Activated T-cell treated with anti-CD3 and anti-CD28 coated beads for 48 hours (primary cell): ENCODE measurements at regions not wholly inside any gene's neighbourhood (a gene's known extent, or its start where the extent isn't known, plus 50 kb on each side); places are given as distances from the start of the nearest gene placed in this dataset.
"Not testable (repeated sequence)": the region's sequence is repeated elsewhere in the genome, so short reads cannot be mapped to it uniquely, and the experiment has no call there.

Source experiments
- DNase-seq: peaks from one replicate; pipeline ENCODE4 v3.0.0-alpha.2; 2020; ENCODE audit warnings: low read depth

DNA sequence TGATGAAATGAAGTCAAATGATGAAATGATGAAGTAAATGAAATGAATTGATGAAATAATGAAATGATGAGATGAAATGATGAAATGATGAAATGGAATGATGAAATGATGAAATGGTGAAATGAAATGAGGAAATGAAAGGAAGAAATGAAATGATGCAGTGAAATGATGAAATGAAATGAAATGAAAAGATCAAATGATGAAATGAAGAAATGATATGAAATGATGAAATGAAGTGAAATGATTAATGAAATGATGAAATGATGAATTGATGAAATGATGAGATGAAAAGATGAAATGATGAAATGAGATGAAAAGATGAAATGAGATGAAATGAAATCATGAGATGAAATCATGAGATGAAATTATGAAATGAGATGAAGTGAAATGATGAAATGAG lies 139.2 kb upstream of the ERV3-1 start:
- DNase-seq = not testable (repeated sequence)

DNA sequence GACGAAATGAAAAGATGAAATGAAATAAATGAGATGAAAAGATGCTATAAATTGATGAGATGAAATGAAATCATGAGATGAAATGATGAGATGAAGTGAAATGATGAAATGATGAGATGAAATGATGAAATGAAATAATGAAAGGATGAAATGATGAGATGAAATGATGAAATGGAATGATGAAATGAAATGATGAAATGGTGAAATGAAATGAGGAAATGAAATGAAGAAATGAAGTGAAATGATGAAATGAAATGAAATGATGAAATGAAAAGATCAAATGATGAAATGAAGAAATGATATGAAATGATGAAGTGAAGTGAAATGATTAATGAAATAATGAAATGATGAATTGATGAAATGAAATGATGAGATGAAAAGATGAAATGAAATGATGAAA lies 138.5 kb upstream of the ERV3-1 start:
- DNase-seq = not testable (repeated sequence)

DNA sequence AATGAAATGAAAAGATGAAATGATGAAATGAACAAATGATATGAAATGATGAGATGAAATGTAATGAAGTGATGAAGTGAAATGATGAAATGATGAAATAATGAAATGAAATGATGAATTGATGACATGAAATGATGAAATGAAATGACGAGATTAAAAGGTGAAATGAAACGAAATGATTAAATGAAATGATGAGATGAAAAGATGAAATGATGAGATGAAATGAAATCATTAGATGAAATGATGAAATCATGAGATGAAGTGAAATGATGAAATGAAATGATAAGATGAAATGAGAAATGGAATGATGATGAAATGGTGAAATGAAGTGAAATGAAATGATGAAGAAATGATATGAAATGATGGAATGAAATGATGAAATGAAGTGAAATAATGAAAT lies 138.1 kb upstream of the ERV3-1 start:
- not testable (repeated sequence) for DNase-seq

DNA sequence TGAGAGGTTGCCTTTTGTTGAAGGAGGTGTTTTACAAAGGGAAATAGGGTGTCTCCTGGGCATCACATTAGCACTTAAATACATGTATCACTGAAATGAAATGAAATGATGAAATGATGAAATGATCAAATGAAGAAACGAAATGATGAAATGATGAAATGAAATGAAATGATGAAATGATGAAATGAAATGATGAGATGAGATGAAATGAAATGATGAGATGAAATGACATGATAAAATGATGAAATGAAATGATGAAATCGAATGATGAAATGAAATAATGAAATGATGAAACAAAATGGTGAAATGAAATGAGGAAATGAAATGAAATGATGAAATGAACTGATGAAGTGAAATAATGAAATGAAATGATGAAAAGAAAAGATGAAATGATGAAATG lies 137.6 kb upstream of the ERV3-1 start:
- not testable (repeated sequence) for DNase-seq

DNA sequence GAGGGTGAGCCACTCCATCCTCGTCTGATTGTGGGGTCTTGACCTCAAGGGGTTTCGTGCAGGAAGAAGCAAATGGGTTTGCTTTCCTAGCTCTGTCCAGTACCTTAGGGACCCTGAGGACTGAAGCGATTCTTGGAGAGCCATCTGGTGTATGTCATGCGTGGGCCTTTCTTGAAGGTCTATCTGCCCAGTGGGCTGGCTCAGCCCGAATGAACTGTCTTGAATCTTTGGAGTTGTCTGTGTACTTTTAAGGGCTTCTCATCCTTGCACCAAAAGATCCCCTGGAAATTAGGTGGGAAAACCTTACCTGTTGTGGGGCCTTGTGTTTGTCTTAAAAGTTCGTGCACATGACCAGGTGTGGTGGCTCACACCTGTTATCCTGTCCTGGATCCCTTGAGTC lies 135.4 kb upstream of the ERV3-1 start:
- not testable (repeated sequence) for DNase-seq

DNA sequence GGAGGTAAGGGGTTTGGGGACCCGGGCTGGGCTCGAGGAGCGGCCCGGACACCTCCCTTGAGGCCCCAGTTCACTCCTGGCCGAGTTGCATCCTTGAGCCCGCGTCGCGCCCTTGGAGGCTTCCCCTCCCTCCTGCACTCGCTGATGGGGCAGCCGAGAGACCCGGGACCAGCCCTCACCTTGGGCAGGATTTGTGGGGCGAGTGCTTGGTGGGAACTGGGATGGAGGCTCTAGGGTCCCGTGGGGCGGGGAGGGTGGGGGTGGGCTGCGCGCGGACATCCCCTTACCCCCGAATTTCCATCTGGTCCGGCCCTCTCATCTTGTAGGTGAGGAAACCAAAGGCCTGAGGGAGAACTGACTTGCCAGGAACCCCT lies 134.9 kb upstream of the ERV3-1 start:
- not testable (repeated sequence) for DNase-seq

DNA sequence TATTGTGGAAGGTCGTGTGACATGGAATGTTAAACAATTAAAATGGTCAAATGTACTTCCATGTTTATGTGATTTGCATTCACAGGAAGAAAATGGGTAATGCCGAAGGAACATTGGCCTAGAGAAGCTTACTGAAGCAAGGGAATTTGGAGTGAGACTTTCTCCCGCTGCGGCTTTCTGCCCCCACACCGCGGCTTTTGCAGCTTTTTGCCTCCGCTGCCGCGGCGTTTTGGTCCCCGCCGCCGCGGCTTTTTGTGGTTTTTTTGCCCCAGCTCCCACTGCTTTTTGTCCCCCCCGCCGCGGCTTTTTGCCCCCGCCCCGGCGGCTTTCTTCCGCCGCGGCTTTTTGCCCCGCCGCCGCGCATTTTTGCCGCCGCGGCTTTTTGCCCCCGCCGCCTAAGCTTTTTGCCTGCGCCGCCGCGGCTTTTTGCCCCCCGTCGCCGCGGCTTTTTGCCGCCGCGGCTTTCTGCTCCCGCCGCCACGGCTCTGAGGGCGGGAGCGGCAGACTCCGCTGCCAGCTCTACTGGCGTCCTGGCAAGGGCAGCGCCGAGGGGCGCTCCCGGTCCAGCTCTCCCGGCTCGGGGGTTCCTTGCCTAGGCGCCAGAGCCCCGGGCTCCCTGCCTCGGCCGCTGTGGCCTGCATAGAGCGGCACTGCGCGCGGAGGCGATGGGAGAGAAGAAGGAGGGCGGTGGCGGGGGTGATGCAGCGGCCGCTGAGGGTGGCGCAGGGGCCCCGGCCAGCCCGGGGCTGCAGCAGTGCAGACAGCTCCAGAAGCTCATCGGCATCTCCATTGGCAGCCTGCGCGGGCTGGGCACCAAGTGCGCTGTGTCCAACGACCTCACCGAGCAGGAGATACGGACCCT lies 134.3 kb upstream of the ERV3-1 start:
- not testable (repeated sequence) for DNase-seq

DNA sequence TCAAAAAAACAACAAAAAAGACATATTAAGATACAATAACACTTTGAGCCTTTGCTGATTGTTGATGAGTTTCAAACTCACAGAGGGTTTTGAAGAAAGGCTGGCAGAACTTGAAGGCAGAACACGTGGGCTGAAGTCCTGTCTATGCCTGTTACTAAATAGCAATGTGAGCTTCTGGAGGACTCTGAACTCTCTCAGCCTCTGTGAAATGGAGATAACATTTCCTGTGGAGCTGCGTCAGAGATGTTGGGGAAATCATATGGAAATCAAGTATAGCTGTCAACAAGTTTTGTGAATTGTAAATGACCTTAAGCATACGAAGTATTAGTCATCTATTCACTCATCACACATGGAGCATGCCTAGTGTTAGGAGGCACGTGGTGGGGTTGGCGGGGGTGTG lies 130.4 kb upstream of the ERV3-1 start:
- DNase-seq = not testable (repeated sequence)

DNA sequence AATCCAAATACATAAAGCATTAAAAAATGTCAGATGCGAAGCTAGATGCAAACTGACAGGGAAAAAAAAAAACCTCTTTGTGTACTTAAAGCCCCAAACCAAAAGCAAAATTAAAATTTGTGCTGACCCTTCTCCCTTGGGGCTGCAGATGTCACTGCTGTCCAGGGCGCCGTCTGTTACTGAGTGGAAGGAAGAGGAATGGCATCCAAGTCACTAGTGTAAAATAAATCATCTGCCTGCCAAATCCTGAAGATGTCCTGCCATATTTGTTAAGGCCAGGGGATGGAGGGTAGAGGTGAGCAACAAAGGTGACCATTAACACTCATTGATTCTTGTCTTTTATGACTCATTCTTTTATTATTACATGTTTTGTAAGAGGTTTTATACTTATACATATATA lies 126.6 kb upstream of the ERV3-1 start:
- not testable (repeated sequence) for DNase-seq

DNA sequence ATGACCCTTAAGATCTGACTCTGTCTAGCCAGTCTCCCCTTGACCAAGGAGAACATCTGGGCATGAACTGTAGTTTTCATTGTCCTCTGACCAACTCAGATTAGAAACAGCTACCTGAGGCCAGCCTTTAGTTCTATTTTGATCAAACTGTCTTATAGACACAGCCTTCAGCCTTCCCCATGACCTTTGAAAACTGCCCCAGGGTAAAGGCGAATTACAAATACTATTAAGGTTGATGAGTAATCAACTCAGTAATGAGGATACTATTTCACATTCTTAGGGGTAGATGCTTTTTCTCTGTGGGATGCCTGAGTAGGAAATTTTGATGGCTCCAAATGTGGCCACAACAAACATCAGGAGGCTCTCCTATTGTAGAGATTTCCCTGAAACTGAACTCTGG lies 125.8 kb upstream of the ERV3-1 start:
- DNase-seq = not testable (repeated sequence)

DNA sequence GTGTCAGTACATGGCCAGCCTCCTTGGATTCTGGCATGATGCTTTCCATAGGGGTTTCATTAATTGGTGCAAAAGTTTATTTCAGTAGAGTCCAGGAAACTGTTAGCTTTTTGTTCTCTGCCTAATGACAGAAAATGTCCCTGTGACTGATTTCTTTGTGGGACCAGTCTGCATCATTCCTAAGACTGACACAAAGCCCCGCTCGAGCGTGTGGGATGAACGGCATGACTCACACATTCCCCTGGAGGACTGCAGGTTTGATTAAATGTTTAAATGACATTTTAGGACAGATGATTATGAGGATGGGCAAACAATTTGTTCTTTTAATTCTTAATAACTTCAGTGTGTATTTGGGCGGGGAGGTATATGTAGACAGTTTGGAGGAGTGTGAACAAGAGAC lies 120.9 kb upstream of the ERV3-1 start:
- DNase-seq = not testable (repeated sequence)

DNA sequence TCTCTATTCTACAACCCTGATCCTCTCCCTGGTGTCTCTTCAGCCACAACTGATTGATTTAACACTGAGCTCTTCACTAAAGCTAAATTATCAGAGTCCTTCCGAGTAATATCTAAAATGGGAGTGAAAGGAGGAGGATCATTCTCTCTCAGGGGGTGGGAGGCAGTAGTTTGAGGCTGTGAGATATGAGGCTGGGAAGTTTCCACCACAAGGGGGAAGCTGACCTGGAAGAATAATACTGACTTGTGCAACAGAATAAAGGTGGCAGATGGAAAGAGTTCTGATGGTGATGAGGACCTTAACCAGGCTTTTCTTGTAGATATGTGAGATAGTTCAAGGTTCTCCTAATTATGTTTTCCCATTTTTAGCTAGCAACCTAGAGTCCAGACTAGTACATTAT lies 118.1 kb upstream of the ERV3-1 start:
- DNase-seq = not testable (repeated sequence)

DNA sequence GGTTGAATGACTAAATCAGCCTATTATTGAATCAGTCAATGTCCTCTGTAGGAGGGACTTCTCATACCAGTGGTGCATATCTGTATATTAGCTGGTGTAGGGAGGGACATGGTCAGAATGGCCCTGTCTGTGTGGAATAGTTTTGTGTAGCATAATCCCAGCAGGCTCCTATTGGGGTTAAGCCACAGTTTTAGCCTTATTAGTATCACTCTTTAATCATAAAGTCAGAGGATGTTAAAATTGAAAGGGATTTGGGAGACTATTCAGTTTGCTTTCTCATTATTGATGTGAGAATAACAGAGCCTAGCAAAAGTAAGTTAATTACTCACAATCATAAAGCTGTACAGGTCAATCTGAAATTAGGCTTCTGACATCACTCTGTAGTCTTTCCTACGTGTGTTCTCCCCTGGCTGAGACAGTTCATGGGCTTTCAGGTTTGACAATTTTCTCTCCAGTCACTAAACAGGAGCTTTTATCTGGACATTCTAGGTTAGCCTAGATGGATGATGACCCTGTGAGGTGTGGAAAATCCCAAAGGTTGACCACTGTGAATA lies 99.2 kb upstream of the ERV3-1 start:
- not testable (repeated sequence) for DNase-seq

DNA sequence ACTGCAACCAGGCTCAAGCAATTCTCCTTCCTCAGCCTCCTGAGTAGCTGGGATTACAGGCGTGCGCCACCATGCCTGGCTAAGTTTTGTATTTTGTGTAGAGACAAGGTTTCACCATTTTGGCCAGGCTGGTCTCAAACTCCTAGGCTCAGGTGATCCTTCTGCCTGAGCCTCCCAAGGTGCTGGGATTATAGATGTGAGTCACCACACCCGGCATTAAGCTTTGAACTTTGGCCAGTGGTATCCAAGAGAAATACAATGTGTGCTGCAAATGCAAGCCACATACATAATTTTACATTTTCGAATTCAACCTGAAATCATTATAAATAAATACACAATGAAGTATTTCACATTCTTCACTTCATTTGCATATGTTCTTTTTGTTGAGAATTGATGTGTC lies 94.0 kb upstream of the ERV3-1 start:
- DNase-seq = not testable (repeated sequence)

DNA sequence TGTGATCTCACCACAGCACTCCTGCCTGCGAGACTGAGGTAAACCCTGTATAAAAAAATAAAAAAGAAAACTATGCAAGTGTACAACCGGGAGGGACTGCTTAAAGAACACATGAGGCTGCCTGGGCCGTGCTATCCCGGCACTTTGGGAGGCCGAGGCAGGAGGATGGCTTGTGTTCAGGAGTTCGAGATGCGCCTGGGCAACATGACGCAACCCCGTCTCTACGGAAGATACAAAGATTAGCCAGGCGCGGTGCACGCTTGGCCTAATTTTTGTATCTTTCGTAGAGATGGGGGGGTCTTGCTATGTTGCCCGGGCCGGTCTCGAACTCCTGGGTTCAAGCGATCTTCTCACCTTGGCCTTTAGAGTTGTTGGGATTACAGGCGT lies 75.2 kb upstream of the ERV3-1 start:
- DNase-seq = not testable (repeated sequence)

DNA sequence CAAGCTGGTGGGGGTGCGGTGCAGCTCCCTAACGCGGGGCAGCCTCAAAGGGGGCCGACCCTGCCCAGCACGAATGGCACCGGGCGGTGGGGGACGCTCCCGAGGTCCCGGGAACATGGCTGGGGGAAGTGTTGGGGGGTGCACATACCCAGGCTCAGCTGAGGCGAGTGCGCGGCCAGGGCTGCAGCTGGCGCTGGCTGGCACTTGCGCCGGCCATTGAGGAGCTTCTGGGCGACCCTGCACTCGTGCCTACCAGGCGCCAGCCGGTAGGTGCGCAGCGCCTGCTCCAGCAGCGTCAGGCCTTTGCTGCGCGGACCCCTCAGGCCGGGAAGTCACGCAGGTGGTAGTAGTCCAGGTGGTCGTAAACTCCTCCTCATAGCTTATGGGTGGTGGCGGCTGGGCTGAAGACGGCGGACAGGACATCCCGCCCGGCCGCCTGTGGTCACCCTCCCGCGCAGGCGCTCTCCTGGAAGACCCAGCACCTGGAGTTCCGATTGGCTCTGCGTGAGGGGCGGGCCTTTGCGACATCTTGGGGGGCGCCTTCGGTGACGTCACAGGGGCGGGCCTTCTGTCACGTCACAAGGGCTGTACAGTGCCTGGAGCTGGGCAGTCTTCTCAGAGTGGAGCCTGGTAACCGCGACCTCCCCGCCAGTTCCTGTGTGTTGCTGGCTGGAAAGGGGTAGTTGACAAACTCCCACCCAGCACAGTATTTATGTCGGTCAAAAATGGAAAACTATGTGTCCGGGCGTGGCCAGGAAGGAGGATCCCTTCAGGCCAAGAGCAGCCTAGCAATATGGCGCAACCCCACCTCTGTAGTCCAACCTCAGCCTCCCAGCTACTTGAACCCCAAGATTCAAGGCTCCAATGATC lies 74.5 kb upstream of the ERV3-1 start:
- DNase-seq = peak; percentile 78

DNA sequence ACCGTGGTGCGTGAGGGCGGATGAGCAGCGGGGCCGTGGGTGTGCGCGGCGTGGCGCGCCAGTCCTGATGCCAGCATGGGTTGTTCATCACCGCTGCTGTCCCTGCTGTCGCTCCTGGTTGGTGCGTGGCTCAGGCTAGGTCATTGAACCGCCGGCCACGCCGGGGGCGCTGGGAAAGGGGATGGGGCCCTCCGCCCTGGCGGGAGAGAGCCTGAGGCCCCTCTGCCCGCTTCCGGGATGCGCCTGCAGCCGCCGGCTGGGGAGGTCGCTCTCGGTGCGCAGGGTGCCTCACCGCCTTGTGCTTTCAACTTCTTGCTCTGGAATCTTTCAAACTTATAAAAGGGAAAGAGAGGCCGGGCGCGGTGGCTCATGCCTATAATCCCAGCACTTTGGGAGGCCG lies 68.5 kb upstream of the ERV3-1 start:
- DNase-seq = not testable (repeated sequence)

DNA sequence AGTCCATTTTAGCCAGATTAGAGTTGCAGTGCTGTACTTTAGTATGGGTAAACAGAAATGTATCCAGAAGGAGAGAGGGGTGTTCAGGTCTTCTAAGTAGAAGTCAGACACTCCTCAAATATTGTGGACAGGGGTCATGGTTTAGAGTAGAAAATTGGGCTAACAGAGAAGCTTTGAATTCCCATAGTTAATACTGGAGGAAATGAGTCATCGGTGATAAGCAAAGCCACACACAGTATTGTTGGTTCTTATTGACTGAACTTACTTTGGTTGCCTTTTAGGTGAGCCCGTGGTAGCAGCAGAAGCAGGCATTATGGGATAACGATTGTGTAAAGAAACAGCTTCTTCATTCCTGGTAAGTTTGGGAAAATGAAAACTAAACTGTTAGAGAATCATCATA lies 66.7 kb upstream of the ERV3-1 start:
- not testable (repeated sequence) for DNase-seq

DNA sequence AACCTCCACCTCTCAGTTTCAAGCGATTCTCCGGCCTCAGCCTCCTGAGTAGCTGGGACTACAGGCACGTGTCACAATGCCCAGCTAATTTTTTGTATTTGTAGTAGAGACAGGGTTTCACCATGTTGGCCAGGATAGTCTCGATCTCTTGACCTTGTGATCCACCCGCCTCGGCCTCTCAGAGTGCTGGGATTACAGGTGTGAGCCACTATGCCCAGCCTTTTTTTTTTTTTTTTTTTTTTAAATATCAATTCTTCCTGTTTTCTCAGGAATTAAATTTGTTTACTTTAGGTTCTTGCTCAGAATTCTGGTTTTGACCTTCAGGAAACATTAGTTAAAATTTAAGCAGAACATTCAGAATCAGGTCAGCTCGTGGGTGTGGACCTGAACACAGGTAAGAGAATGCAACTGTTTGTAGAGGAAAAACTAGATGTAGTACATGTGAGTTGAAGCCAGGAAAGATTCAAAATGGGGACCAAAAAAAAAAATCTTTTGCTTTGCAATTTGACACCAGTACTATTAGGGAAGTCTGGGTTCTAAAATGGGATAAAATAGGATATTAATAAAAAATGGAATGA lies 65.5 kb upstream of the ERV3-1 start:
- not testable (repeated sequence) for DNase-seq

DNA sequence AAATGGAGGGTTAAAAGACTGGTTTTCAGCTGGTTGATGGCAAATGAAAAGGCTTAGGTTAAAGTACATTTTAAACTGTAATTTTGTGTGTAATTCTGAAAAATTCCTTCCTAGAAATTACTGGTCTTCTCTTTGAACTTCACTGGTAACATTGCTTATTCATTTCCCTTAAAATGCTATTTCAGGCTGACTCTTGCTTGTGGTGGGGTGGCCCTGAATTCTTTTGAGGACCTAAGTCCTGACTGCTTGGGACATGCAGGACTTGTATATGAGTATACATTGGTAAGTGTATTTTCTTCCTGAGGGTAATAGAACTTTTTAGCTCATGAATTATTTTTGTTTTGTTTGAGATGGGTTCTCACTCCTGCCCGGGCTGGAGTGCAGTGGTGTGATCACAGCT lies 63.0 kb upstream of the ERV3-1 start:
- DNase-seq = not testable (repeated sequence)

DNA sequence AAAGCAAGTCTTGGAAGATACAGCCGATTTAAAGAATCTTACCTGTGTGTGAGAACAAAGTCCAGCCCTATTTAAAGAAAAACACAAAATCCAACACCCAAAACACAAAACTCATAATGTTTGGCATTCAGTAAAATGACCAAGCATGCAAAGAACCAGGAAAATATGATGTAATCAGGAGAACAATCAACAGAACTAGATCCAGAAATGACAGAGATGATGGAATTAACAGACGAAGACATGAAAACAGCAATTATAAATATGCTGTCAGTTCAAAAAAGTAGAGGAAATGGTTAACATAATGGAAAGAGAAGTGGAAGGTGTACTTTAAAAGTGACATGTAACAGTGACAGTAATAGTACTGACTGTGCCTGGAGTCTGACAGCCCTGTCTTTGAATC lies 56.1 kb upstream of the ERV3-1 start:
- DNase-seq = not testable (repeated sequence)

DNA sequence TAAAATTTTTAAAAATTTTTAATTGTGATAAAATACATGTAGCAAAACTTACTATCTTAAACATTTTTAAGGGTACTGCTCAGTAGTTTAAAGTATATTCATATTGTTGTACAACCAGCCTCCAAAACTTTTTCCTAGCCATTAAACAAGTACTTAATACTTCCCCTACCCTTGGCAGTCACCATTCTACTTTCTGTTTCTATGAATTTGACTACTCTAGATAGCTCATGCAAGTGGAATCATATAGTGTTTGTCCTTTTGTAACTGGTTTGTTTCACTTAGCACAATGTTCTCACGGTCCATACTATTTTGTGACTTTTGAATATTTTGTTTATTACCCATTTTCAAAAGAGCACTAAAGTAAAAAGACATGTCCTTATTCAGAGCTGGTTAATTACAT lies 52.8 kb upstream of the ERV3-1 start:
- not testable (repeated sequence) for DNase-seq
